Tibial artery (tissue), 4 donors: ENCODE measurements at regions not wholly inside any gene's neighbourhood (a gene's known extent, or its start where the extent isn't known, plus 50 kb on each side); places are given as distances from the start of the nearest gene placed in this dataset.

Experiments
- DNase-seq, 2 donors: peaks; one replicate each; pipeline ENCODE4 v3.0.0-alpha.2; 2019
- H3K27ac ChIP-seq, 2 donors: fragments of 200-600 bp; sonication (generic) in 1 of 2; 1 replicate in 1 of 2; 2 replicates in 1 of 2; pipeline ENCODE4 v1.5.1; 2018 to 2019; ENCODE audit warnings: mild to moderate bottlenecking in 1 of 2
- H3K27me3 ChIP-seq, 2 donors: fragments of 200-600 bp; sonication (generic) in 1 of 2; one replicate each; pipeline versions ENCODE4 v1.5.1 to v1.6.0; 2016 to 2019
- H3K36me3 ChIP-seq, 3 donors: fragments of 200-600 bp; sonication (generic) in 2 of 3; one replicate each; pipeline ENCODE4 v1.5.1; 2016 to 2019; ENCODE audit warnings: mild to moderate bottlenecking in 2 of 3
- H3K4me1 ChIP-seq, 4 donors: fragments of 200-600 bp; sonication (generic) in 2 of 4; 1 replicate in 3 of 4; 2 replicates in 1 of 4; pipeline ENCODE4 v1.5.1; 2016 to 2019
- H3K4me3 ChIP-seq, 2 donors: fragments of 200-600 bp; sonication (generic) in 1 of 2; 1 replicate in 1 of 2; 2 replicates in 1 of 2; pipeline ENCODE4 v1.5.1; 2018 to 2019; ENCODE audit warnings: mild to moderate bottlenecking in 2 of 2
- H3K9me3 ChIP-seq, 3 donors: fragments of 200-600 bp; sonication (generic) in 1 of 3; one replicate each; pipeline ENCODE4 v1.5.1; 2016 to 2019
- intact Hi-C: fragments of 100-400 bp; cut with DNase I; formaldehyde crosslinking; loops from one replicate; pipeline ENCODE4 v1.15.0; 2023; ENCODE audit warnings: low total_unique reads
- TF ChIP-seq, protein P1 (sequence below), 2 experiments: fragments of 200-600 bp in 1 of 2; fragments of 450-650 bp in 1 of 2; IDR thresholded peaks; one replicate each; pipeline ENCODE4 v1.5.1; 2017 to 2019; ENCODE audit warnings: antibody characterized with exemption in 2 of 2, mild to moderate bottlenecking in 1 of 2, moderate library complexity in 1 of 2

DNA sequence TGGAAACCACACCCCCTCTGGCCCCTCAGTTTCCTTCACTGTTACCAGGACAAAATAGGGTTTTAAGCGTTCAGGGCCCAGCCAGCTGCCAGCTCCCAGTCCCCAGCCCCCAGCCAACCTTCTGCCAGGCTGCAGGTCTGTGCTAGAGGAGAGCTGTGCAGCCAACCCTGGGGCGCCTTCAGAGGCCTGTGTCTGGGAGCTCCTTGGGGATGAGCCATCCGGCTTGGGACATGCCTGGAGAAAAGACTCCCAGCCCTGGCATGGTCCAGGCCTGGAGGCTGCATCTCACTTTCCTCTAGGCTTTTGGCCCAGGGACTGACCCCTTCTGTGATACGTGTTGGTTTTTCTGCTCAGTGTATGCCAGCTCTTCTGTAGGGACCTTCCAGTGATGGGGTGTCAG, 487.6 kb upstream of the MGMT start:
- no peaks in the 10 kb centered on the region for H3K4me1 ChIP-seq
- H3K9me3 ChIP-seq: no peaks in the 10 kb centered on the region
- no peak overlapping the region for H3K27ac ChIP-seq
- H3K27me3 ChIP-seq: no peaks in the 10 kb centered on the region
- H3K4me3 ChIP-seq: no peak overlapping the region
- intact Hi-C loops: no loop called here
- DNase-seq: no peak
- no peaks in the 10 kb centered on the region for H3K36me3 ChIP-seq
- TF ChIP-seq, protein P1, sequence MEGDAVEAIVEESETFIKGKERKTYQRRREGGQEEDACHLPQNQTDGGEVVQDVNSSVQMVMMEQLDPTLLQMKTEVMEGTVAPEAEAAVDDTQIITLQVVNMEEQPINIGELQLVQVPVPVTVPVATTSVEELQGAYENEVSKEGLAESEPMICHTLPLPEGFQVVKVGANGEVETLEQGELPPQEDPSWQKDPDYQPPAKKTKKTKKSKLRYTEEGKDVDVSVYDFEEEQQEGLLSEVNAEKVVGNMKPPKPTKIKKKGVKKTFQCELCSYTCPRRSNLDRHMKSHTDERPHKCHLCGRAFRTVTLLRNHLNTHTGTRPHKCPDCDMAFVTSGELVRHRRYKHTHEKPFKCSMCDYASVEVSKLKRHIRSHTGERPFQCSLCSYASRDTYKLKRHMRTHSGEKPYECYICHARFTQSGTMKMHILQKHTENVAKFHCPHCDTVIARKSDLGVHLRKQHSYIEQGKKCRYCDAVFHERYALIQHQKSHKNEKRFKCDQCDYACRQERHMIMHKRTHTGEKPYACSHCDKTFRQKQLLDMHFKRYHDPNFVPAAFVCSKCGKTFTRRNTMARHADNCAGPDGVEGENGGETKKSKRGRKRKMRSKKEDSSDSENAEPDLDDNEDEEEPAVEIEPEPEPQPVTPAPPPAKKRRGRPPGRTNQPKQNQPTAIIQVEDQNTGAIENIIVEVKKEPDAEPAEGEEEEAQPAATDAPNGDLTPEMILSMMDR (IDR thresholded peaks at IDR 0.05): no peak

DNA sequence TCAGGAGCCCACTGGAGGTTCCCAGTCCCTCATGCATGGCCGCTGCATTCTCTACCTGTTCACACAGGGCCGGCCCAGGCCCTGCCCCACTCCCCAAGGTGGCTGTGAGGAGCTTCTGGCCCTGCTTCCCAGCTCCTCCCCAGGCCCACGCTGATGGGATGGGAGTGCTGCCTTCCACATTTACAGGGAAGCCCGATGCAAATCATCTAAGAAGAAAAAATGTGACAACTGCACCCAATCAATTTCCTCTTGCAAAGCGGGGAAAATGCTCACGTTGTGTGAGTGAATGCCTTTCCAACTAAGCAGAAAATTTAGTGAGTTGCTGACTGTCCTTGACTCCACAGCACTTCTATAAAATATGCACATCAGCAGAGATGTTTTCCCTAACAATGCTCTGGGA, 485.8 kb upstream of the MGMT start:
- TF ChIP-seq, protein P1 (IDR thresholded peaks at IDR 0.05): no peak
- Histone ChIP-seq H3K36me3 (no peaks in the 10 kb centered on the region), H3K4me3 (no peak overlapping the region), H3K4me1 (no peaks in the 10 kb centered on the region), H3K9me3 (no peaks in the 10 kb centered on the region), H3K27me3 (no peaks in the 10 kb centered on the region), H3K27ac (no peak overlapping the region)
- DNase-seq: no peak
- intact Hi-C loops: no loop called here

DNA sequence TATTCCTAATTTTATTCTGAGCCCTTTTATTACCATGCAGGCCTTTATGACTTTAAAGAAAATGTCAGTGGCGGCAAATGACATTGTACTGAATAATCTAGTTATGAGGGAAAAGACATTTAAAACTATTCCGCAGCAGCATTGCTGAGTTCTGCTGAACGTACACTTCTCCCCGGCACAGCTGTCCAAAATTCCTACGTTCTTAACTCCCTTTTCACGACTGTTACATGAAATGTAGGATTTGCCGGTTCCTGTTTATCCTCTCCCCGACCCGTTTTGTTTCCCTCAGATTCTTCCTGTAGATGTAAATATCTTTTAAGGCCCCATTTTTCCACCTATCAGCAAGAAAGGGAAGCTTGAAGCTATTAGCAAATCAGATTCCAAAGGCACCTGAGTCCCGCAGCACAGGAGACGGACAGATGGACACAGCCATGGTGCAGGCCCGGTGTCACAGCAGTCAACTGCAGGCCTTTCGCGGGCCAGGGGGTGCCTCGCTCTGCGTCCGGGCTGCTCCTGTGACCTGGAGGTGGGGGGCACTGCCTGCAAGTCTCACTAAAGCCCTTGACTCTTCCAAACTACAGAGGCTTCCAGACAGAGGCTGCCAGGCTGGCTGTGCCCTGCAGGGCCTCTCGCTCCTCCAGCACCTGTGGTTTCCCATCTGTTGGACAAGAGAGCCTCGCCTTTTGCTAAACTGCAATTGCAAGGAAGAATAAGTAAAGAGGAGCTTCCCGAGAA, 485.0 kb upstream of the MGMT start:
- no peak for DNase-seq
- Histone ChIP-seq H3K4me3 (no peak overlapping the region), H3K27ac (no peak overlapping the region)

DNA sequence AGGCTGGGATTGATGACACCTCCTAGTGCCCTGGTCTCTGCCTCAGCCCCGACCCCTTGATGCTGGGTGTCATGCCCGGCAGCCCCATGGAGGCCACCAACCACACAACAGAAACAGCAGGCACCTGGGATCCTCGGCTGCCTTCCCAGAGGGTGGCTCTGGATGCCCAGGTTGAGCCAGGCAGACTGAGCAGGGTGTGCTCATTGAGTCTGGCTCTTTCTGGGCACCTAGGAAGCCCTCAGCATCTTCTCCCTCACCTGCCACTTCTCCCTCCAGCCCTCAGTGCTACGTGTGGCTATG, 484.5 kb upstream of the MGMT start:
- Histone ChIP-seq H3K4me1 (no peaks in the 10 kb centered on the region), H3K4me3 (no peak overlapping the region), H3K27me3 (no peaks in the 10 kb centered on the region), H3K9me3 (no peaks in the 10 kb centered on the region), H3K27ac (no peak overlapping the region), H3K36me3 (no peaks in the 10 kb centered on the region)
- intact Hi-C loops: no loop called here
- DNase-seq: no peak
- TF ChIP-seq, protein P1 (IDR thresholded peaks at IDR 0.05): no peak

More for the DNA sequence above, 485.0 kb upstream of the MGMT start:
- intact Hi-C loops: no loop called here
- TF ChIP-seq, protein P1 (IDR thresholded peaks at IDR 0.05): no peak
- Histone ChIP-seq H3K4me1 (no peaks in the 10 kb centered on the region), H3K27me3 (no peaks in the 10 kb centered on the region), H3K9me3 (no peaks in the 10 kb centered on the region), H3K36me3 (no peaks in the 10 kb centered on the region)

DNA sequence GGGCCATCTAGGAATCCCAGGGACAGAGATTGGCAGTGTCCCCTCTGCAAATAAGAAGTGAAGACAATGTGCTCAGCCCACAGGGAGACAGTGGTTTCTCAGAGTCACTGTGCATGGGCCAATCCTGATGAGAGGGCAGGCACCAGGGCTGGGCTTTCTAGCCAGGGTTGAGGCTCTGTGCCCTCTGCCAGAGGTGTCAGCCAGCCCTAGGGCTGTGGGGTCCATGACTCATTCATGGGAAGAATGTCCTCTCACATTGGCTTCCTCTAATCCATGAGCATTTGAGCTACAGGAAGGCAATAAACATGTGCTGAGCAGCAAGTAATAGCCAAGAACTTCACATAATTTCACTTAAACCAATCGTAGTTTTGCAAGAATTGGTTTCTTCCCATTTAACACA, 482.0 kb upstream of the MGMT start:
- intact Hi-C loops: no loop called here
- no peak overlapping the region for H3K27ac ChIP-seq
- TF ChIP-seq, protein P1 (IDR thresholded peaks at IDR 0.05): no peak
- H3K27me3 ChIP-seq: no peaks in the 10 kb centered on the region
- H3K36me3 ChIP-seq: no peaks in the 10 kb centered on the region
- H3K9me3 ChIP-seq: no peaks in the 10 kb centered on the region
- no peak for DNase-seq
- H3K4me3 ChIP-seq: no peak overlapping the region
- no peaks in the 10 kb centered on the region for H3K4me1 ChIP-seq

DNA sequence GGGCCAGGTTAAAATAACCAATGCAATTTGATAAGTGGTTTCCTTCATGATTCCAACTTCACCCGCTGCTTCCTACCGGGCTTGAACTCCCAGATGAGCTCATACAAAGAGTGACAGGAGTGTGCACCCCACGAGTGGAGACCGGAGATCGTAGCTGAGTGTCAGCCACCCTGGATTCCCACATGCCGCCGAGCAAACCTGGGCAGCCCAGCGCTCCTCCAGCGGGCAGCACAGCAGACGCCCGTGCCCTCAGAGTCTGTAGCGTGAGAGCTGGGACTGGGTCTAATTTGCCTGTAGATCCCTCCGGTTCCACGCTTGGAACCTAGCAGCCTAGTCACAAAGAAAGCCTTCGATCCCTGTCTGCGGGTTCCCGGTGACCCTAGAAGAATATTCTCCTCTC, 476.1 kb upstream of the MGMT start:
- no peaks in the 10 kb centered on the region for H3K9me3 ChIP-seq
- no peaks in the 10 kb centered on the region for H3K36me3 ChIP-seq
- H3K27me3 ChIP-seq: peaks cover 0 to 4% of the 10 kb centered on the region in 2 donors
- H3K27ac ChIP-seq: no peak overlapping the region
- no peaks in the 10 kb centered on the region for H3K4me1 ChIP-seq
- intact Hi-C loops: no loop called here
- no peak overlapping the region for H3K4me3 ChIP-seq
- DNase-seq: no peak
- TF ChIP-seq, protein P1 (IDR thresholded peaks at IDR 0.05): no peak
